Astrocyte (in vitro differentiated cells and primary cell): ENCODE measurements at regions not wholly inside any gene's neighbourhood (a gene's known extent, or its start where the extent isn't known, plus 50 kb on each side); places are given as distances from the start of the nearest gene placed in this dataset.

Source experiments
- CTCF ChIP-seq: IDR thresholded peaks from 2 replicates; pipeline ENCODE4 v1.5.1; 2011; ENCODE audit warnings: low read depth, mild to moderate bottlenecking, inconsistent platforms, low read length, moderate library complexity; ENCODE audit not compliant: insufficient read depth
- EZH2 ChIP-seq: IDR thresholded peaks from 2 replicates; pipeline ENCODE4 v1.6.1; 2012; ENCODE audit warnings: mild to moderate bottlenecking, low read length, inconsistent platforms; ENCODE audit not compliant: insufficient read depth

- no peak for TF ChIP-seq CTCF
- no peak for TF ChIP-seq EZH2
Observed at GRCh38 chr16:72242757-72243156, 70.8 kb upstream of the PMFBP1 start.
